SH-SY5Y (cell line): ENCODE measurements at regions not wholly inside any gene's neighbourhood (a gene's known extent, or its start where the extent isn't known, plus 50 kb on each side); places are given as distances from the start of the nearest gene placed in this dataset.

ENCODE experiments used
- GATA2 ChIP-seq: IDR thresholded peaks from 2 replicates; pipeline ENCODE4 v1.6.1; 2011; ENCODE audit warnings: mild to moderate bottlenecking, low read depth, low read length
- GATA3 ChIP-seq: IDR thresholded peaks from 2 replicates; pipeline ENCODE4 v1.6.1; 2011; ENCODE audit warnings: low read depth, mild to moderate bottlenecking, low read length, moderate library complexity

DNA sequence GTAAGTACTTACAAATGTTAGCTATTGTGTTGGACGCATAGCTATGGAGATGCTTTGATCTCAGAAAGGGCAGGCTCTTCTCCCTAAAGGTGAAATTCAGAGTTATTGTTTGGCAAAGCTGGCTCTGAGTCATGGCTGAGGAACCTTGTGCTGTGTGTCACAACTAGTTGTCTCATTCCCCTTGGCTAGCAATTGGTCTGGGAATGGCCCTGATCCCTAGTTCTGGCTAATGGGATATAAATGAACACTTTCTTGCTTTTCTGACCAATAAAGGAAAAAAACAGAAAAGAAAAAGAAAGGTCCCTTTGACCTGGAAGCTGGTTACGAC is 210.6 kb downstream of the MAP2K4 start:
- TF ChIP-seq GATA3 (no peak), GATA2 (no peak)
